HCT116 (cell line): ENCODE measurements at regions not wholly inside any gene's neighbourhood (a gene's known extent, or its start where the extent isn't known, plus 50 kb on each side); places are given as distances from the start of the nearest gene placed in this dataset.

Experiments
- ATAC-seq: fragments of 200-7000 bp; cut with Tn5 transposase; 2 replicates; pipeline ENCODE4 v1.9.1; 2020; ENCODE audit warnings: mild to moderate bottlenecking, moderate library complexity
- BruUV-seq: library from RNA; stranded (reverse); fragments of 400-500 nt; replicated peaks from 2 replicates; lab custom pipeline; 2021; lab: Mats Ljungman, UMichigan
- CTCF ChIA-PET: fragments of 300-600 bp; sonication (Branson Sonifier 250); formaldehyde crosslinking; loops from one replicate; lab custom pipeline; 2021; ENCODE audit warnings: antibody characterized with exemption; lab: Charles Lee
- POLR2A ChIA-PET: fragments of 300-600, 350-600 bp; sonication (Branson Sonifier 250); formaldehyde crosslinking; loops from one replicate; lab custom pipeline; 2021; ENCODE audit warnings: antibody characterized with exemption; lab: Charles Lee
- RAD21 ChIA-PET, 2 experiments: fragments of 300-600 bp; sonication (Branson Sonifier 250); formaldehyde crosslinking; loops; one replicate each; lab custom pipeline; 2023; ENCODE audit warnings: low total read pairs in 2 of 2; ENCODE audit not compliant: uncharacterized antibody in 2 of 2, unreplicated experiment in 2 of 2, low non-redundant PET in 1 of 2; lab: Charles Lee
- DNase-seq: peaks from one replicate; pipeline ENCODE4 v3.0.0-alpha.2; 2010; ENCODE audit warnings: low read depth, low spot score
- H2AFZ ChIP-seq: fragments of 200-600 bp; shearing (Covaris generic), sonication (generic); 2 replicates; pipeline ENCODE4 v1.6.1; 2017; ENCODE audit warnings: low read depth, mixed run types, mixed read lengths, antibody characterized with exemption, low read length; ENCODE audit not compliant: poor library complexity, severe bottlenecking
- H3K27ac ChIP-seq: 2 replicates; pipeline ENCODE4 v1.5.1; 2012; ENCODE audit warnings: low read depth, low read length
- H3K27me3 ChIP-seq: fragments of 200-600 bp; sonication (generic); 2 replicates; pipeline ENCODE4 v1.6.1; 2016; ENCODE audit warnings: mixed run types, low read length, mixed read lengths; ENCODE audit not compliant: insufficient read depth
- H3K36me3 ChIP-seq, 2 experiments: fragments of 200-500 bp in 1 of 2; fragments of 200-600 bp in 1 of 2; sonication (Bioruptor generic) in 1 of 2; sonication (generic) in 1 of 2; 2 replicates each; pipeline versions ENCODE4 v1.5.1 to v1.6.1; 2014 to 2016; ENCODE audit warnings: low read length in 2 of 2, inconsistent platforms in 1 of 2, mixed read lengths in 1 of 2, mixed run types in 1 of 2; ENCODE audit not compliant: insufficient read depth in 2 of 2, control insufficient read depth in 1 of 2
- H3K4me1 ChIP-seq, 2 experiments: fragments of 200-600 bp in 1 of 2; sonication (generic) in 1 of 2; 2 replicates each; pipeline versions ENCODE4 v1.5.1 to v1.6.1; 2012 to 2017; ENCODE audit warnings: low read length in 2 of 2, inconsistent platforms in 1 of 2, mild to moderate bottlenecking in 1 of 2, mixed read lengths in 1 of 2, mixed run types in 1 of 2, moderate library complexity in 1 of 2; ENCODE audit not compliant: insufficient read depth in 2 of 2, control insufficient read depth in 1 of 2
- H3K4me2 ChIP-seq: fragments of 200-600 bp; sonication (generic); 2 replicates; pipeline ENCODE4 v1.6.1; 2017; ENCODE audit warnings: mixed run types, low read length, mixed read lengths
- H3K4me3 ChIP-seq, 2 experiments: fragments of 200-600 bp in 1 of 2; sonication (generic) in 1 of 2; replicated peaks in 1 of 2; 2 replicates each; pipeline ENCODE4 v1.5.1; 2011 to 2016; ENCODE audit warnings: low read length in 2 of 2, control low read depth in 1 of 2, low read depth in 1 of 2, mild to moderate bottlenecking in 1 of 2, mixed read lengths in 1 of 2, mixed run types in 1 of 2
- H3K79me2 ChIP-seq: fragments of 200-600 bp; sonication (generic); 2 replicates; pipeline ENCODE4 v1.6.1; 2017; ENCODE audit warnings: mild to moderate bottlenecking, mixed run types, low read length, moderate library complexity, mixed read lengths; ENCODE audit not compliant: insufficient read depth
- H3K9ac ChIP-seq: fragments of 200-600 bp; sonication (generic); 2 replicates; pipeline ENCODE4 v1.6.1; 2016; ENCODE audit warnings: low read length, mixed read lengths
- H3K9me2 ChIP-seq: fragments of 200-600 bp; sonication (generic), shearing (Covaris generic); 2 replicates; pipeline ENCODE4 v1.6.1; 2017; ENCODE audit warnings: mixed run types, mild to moderate bottlenecking, moderate library complexity; ENCODE audit not compliant: insufficient read depth
- H3K9me3 ChIP-seq, 2 experiments: fragments of 200-500 bp in 1 of 2; fragments of 200-600 bp in 1 of 2; sonication (Bioruptor generic) in 1 of 2; sonication (generic) in 1 of 2; 2 replicates each; pipeline ENCODE4 v1.6.1; 2014 to 2017; ENCODE audit warnings: low read length in 2 of 2, mixed read lengths in 2 of 2, inconsistent platforms in 1 of 2, low read depth in 1 of 2, mild to moderate bottlenecking in 1 of 2, mixed run types in 1 of 2, moderate library complexity in 1 of 2; ENCODE audit not compliant: control insufficient read depth in 1 of 2, insufficient read depth in 1 of 2
- H4K20me1 ChIP-seq: fragments of 200-600 bp; sonication (generic), shearing (Covaris generic); 2 replicates; pipeline ENCODE4 v1.6.1; 2017; ENCODE audit warnings: mixed run types, mild to moderate bottlenecking, moderate library complexity; ENCODE audit not compliant: insufficient read depth
- ATF3 ChIP-seq: IDR thresholded peaks from 2 replicates; pipeline ENCODE4 v1.6.1; 2012
- CEBPB ChIP-seq: IDR thresholded peaks from 2 replicates; pipeline ENCODE4 v1.6.1; 2012; ENCODE audit warnings: low read depth
- CTCF ChIP-seq, 3 experiments: fragments of 200-600 bp in 1 of 3; sonication (generic) in 1 of 3; IDR thresholded peaks in 2 of 3; conservative IDR thresholded peaks in 1 of 3; 2 replicates each; pipeline ENCODE4 v1.5.1; 2012 to 2017; ENCODE audit warnings: low read depth in 2 of 3, low read length in 2 of 3, antibody characterized with exemption in 1 of 3, borderline replicate concordance in 1 of 3, control low read depth in 1 of 3, mild to moderate bottlenecking in 1 of 3, mixed read lengths in 1 of 3, mixed run types in 1 of 3, moderate library complexity in 1 of 3; ENCODE audit not compliant: insufficient read depth in 1 of 3
- EZH2 ChIP-seq: fragments of 200-600 bp; sonication (generic); IDR thresholded peaks from 2 replicates; pipeline ENCODE4 v1.6.1; 2017; ENCODE audit warnings: antibody characterized with exemption, mixed run types
- EZH2phosphoT487 ChIP-seq: fragments of 200-600 bp; IDR thresholded peaks from 2 replicates; pipeline ENCODE4 v1.6.1; 2018; ENCODE audit warnings: antibody characterized with exemption, borderline replicate concordance
- JUND ChIP-seq: IDR thresholded peaks from 2 replicates; pipeline ENCODE4 v1.6.1; 2012
- MAX ChIP-seq: IDR thresholded peaks from 2 replicates; pipeline ENCODE4 v1.6.1; 2012
- POLR2A ChIP-seq: IDR thresholded peaks from 2 replicates; pipeline ENCODE4 v1.7.0; 2011; ENCODE audit warnings: borderline replicate concordance; ENCODE audit not compliant: insufficient read depth, insufficient read length; ENCODE audit errors: extremely low read depth
- POLR2AphosphoS5 ChIP-seq: IDR thresholded peaks from 2 replicates; pipeline ENCODE4 v1.6.1; 2011; ENCODE audit warnings: mild to moderate bottlenecking, low read depth, low read length, moderate library complexity
- RAD21 ChIP-seq: IDR thresholded peaks from 2 replicates; pipeline ENCODE4 v1.6.1; 2012; ENCODE audit warnings: low read depth, mild to moderate bottlenecking
- REST ChIP-seq: IDR thresholded peaks from 2 replicates; pipeline ENCODE4 v1.6.1; 2012; ENCODE audit warnings: low read depth
- SIN3A ChIP-seq: IDR thresholded peaks from 2 replicates; pipeline ENCODE4 v1.6.1; 2012; ENCODE audit warnings: low read depth
- SP1 ChIP-seq: IDR thresholded peaks from 2 replicates; pipeline ENCODE4 v1.6.1; 2012; ENCODE audit warnings: low read depth
- SRF ChIP-seq: IDR thresholded peaks from 2 replicates; pipeline ENCODE4 v1.6.1; 2012; ENCODE audit warnings: low read depth
- TCF7L2 ChIP-seq: IDR thresholded peaks from 2 replicates; pipeline ENCODE4 v1.7.0; 2011; ENCODE audit warnings: borderline replicate concordance, inconsistent platforms; ENCODE audit not compliant: insufficient read depth, insufficient read length; ENCODE audit errors: extremely low read depth
- ZBTB33 ChIP-seq: IDR thresholded peaks from 2 replicates; pipeline ENCODE4 v1.6.1; 2011; ENCODE audit warnings: mild to moderate bottlenecking, low read length, moderate library complexity; ENCODE audit not compliant: insufficient replicate concordance; ENCODE audit errors: extremely low read depth
- ZFX ChIP-seq: fragments of 450-650 bp; IDR thresholded peaks from 2 replicates; pipeline ENCODE4 v1.6.1; 2017
- intact Hi-C: fragments of 100-400 bp; cut with micrococcal nuclease; formaldehyde crosslinking; loops from 2 replicates; pipeline ENCODE4 v1.10.0; 2022

GRCh38 chr12:31221551-31221945 is 104.4 kb downstream of the SINHCAF start:
- TF ChIP-seq SP1 (no peak), CTCF (IDR thresholded peaks at IDR 0.05 in 2 of 3, conservative IDR thresholded peaks at IDR 0.05 in 1 of 3; ENCODE audit: borderline replicate concordance in 1 of 3, insufficient read depth in 1 of 3, low read depth in 2 of 3, low read length in 2 of 3) (no peak), ZFX (no peak), TCF7L2 (no peak), REST (no peak), EZH2phosphoT487 (no peak), JUND (no peak), ATF3 (no peak), SRF (no peak), CEBPB (no peak), EZH2 (no peak), POLR2AphosphoS5 (no peak), RAD21 (no peak), MAX (no peak), ZBTB33 (no peak), SIN3A (no peak), POLR2A (no peak)
- no TSS peak for BruUV-seq
- no peak overlapping the region for H3K9ac ChIP-seq
- H3K4me3 ChIP-seq, result no peak overlapping the region
- ChIA-PET CTCF (no interaction called here), RAD21 (no interaction called here), POLR2A (no interaction called here)
- peaks cover 3% of the 10 kb centered on the region for H3K27me3 ChIP-seq
- H3K4me2 ChIP-seq, result no peak overlapping the region
- H3K79me2 ChIP-seq, result no peaks in the 10 kb centered on the region
- intact Hi-C loops, result no loop called here
- H3K27ac ChIP-seq, result no peak overlapping the region
- ATAC-seq (no peak), DNase-seq (no peak)
- no peaks in the 10 kb centered on the region for H4K20me1 ChIP-seq
- no peaks in the 10 kb centered on the region for H3K9me2 ChIP-seq
- no peak overlapping the region for H2AFZ ChIP-seq
- H3K36me3 ChIP-seq, result no peaks in the 10 kb centered on the region
- no peaks in the 10 kb centered on the region for H3K9me3 ChIP-seq
- H3K4me1 ChIP-seq, result no peaks in the 10 kb centered on the region
